ENCODE measurements at regions not wholly inside any gene's neighbourhood (a gene's known extent, or its start where the extent isn't known, plus 50 kb on each side); places are given as distances from the start of the nearest gene placed in this dataset.

DNA sequence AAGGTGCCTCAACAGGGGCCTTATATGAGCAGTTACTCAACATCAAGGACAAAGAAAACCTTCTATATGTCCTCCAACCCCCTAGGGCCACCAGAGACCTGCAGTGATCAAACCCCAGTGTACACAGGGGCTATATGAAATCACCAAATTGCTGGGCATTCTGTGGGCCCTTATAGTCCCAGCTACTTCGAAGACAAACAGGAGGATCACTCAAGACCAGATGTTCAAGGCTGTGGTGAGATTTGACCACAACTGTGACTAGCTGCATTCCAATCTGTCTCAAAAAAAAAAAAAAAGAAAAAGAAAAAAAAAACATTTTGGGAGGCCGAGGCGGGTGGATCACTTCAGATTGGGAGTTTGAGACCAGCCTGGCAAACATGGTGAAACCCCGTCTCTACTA lies 51.0 kb upstream of the PRB2 start:
- TF ChIP-seq, protein P1, sequence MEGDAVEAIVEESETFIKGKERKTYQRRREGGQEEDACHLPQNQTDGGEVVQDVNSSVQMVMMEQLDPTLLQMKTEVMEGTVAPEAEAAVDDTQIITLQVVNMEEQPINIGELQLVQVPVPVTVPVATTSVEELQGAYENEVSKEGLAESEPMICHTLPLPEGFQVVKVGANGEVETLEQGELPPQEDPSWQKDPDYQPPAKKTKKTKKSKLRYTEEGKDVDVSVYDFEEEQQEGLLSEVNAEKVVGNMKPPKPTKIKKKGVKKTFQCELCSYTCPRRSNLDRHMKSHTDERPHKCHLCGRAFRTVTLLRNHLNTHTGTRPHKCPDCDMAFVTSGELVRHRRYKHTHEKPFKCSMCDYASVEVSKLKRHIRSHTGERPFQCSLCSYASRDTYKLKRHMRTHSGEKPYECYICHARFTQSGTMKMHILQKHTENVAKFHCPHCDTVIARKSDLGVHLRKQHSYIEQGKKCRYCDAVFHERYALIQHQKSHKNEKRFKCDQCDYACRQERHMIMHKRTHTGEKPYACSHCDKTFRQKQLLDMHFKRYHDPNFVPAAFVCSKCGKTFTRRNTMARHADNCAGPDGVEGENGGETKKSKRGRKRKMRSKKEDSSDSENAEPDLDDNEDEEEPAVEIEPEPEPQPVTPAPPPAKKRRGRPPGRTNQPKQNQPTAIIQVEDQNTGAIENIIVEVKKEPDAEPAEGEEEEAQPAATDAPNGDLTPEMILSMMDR (IDR thresholded peaks at IDR 0.05) = no peak
- TF ChIP-seq ZNF121 (CRISPR knock-in tag; IDR thresholded peaks at IDR 0.05) = no peak
- no peak for TF ChIP-seq MYBL2 (CRISPR knock-in tag; IDR thresholded peaks at IDR 0.05)
- TF ChIP-seq, protein P2, sequence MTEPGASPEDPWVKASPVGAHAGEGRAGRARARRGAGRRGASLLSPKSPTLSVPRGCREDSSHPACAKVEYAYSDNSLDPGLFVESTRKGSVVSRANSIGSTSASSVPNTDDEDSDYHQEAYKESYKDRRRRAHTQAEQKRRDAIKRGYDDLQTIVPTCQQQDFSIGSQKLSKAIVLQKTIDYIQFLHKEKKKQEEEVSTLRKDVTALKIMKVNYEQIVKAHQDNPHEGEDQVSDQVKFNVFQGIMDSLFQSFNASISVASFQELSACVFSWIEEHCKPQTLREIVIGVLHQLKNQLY (CRISPR knock-in tag; IDR thresholded peaks at IDR 0.05) = no peak
- TF ChIP-seq SMAD3 (CRISPR knock-in tag; IDR thresholded peaks at IDR 0.05; ENCODE audit: borderline replicate concordance) = no peak
- no peak for TF ChIP-seq TP53 (CRISPR knock-in tag; IDR thresholded peaks at IDR 0.05)
- TF ChIP-seq, protein P3, sequence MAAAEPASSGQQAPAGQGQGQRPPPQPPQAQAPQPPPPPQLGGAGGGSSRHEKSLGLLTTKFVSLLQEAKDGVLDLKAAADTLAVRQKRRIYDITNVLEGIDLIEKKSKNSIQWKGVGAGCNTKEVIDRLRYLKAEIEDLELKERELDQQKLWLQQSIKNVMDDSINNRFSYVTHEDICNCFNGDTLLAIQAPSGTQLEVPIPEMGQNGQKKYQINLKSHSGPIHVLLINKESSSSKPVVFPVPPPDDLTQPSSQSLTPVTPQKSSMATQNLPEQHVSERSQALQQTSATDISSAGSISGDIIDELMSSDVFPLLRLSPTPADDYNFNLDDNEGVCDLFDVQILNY (CRISPR knock-in tag; IDR thresholded peaks at IDR 0.05) = no peak
- TF ChIP-seq, protein P4, sequence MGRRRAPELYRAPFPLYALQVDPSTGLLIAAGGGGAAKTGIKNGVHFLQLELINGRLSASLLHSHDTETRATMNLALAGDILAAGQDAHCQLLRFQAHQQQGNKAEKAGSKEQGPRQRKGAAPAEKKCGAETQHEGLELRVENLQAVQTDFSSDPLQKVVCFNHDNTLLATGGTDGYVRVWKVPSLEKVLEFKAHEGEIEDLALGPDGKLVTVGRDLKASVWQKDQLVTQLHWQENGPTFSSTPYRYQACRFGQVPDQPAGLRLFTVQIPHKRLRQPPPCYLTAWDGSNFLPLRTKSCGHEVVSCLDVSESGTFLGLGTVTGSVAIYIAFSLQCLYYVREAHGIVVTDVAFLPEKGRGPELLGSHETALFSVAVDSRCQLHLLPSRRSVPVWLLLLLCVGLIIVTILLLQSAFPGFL (CRISPR knock-in tag; IDR thresholded peaks at IDR 0.05; ENCODE audit: borderline replicate concordance) = no peak
- no peak for TF ChIP-seq ATF1 (CRISPR knock-in tag; IDR thresholded peaks at IDR 0.05)
- TF ChIP-seq, protein P5, sequence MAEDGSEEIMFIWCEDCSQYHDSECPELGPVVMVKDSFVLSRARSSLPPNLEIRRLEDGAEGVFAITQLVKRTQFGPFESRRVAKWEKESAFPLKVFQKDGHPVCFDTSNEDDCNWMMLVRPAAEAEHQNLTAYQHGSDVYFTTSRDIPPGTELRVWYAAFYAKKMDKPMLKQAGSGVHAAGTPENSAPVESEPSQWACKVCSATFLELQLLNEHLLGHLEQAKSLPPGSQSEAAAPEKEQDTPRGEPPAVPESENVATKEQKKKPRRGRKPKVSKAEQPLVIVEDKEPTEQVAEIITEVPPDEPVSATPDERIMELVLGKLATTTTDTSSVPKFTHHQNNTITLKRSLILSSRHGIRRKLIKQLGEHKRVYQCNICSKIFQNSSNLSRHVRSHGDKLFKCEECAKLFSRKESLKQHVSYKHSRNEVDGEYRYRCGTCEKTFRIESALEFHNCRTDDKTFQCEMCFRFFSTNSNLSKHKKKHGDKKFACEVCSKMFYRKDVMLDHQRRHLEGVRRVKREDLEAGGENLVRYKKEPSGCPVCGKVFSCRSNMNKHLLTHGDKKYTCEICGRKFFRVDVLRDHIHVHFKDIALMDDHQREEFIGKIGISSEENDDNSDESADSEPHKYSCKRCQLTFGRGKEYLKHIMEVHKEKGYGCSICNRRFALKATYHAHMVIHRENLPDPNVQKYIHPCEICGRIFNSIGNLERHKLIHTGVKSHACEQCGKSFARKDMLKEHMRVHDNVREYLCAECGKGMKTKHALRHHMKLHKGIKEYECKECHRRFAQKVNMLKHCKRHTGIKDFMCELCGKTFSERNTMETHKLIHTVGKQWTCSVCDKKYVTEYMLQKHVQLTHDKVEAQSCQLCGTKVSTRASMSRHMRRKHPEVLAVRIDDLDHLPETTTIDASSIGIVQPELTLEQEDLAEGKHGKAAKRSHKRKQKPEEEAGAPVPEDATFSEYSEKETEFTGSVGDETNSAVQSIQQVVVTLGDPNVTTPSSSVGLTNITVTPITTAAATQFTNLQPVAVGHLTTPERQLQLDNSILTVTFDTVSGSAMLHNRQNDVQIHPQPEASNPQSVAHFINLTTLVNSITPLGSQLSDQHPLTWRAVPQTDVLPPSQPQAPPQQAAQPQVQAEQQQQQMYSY (CRISPR knock-in tag; IDR thresholded peaks at IDR 0.05) = no peak
- TF ChIP-seq, protein P6, sequence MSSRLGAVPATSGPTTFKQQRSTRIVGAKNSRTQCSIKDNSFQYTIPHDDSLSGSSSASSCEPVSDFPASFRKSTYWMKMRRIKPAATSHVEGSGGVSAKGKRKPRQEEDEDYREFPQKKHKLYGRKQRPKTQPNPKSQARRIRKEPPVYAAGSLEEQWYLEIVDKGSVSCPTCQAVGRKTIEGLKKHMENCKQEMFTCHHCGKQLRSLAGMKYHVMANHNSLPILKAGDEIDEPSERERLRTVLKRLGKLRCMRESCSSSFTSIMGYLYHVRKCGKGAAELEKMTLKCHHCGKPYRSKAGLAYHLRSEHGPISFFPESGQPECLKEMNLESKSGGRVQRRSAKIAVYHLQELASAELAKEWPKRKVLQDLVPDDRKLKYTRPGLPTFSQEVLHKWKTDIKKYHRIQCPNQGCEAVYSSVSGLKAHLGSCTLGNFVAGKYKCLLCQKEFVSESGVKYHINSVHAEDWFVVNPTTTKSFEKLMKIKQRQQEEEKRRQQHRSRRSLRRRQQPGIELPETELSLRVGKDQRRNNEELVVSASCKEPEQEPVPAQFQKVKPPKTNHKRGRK (CRISPR knock-in tag; IDR thresholded peaks at IDR 0.05; ENCODE audit: borderline replicate concordance) = 0 out of 2 replicates have a peak, but pooled peaks have one; percentile 10
- no peak for TF ChIP-seq TEAD4 (CRISPR knock-in tag; IDR thresholded peaks at IDR 0.05)

Data from WTC11 (cell line).